GM18873 (cell line): ENCODE measurements at regions not wholly inside any gene's neighbourhood (a gene's known extent, or its start where the extent isn't known, plus 50 kb on each side); places are given as distances from the start of the nearest gene placed in this dataset.
"Not testable (repeated sequence)": the region's sequence is repeated elsewhere in the genome, so short reads cannot be mapped to it uniquely, and the experiment has no call there.

Experiments used
- ATAC-seq: cut with Tn5 transposase; IDR thresholded peaks from one replicate; pipeline ENCODE4 v1.9.1; 2021; ENCODE audit warnings: mild to moderate bottlenecking, moderate library complexity, moderate number of reproducible peaks; ENCODE audit not compliant: unreplicated experiment, low FRiP score

DNA sequence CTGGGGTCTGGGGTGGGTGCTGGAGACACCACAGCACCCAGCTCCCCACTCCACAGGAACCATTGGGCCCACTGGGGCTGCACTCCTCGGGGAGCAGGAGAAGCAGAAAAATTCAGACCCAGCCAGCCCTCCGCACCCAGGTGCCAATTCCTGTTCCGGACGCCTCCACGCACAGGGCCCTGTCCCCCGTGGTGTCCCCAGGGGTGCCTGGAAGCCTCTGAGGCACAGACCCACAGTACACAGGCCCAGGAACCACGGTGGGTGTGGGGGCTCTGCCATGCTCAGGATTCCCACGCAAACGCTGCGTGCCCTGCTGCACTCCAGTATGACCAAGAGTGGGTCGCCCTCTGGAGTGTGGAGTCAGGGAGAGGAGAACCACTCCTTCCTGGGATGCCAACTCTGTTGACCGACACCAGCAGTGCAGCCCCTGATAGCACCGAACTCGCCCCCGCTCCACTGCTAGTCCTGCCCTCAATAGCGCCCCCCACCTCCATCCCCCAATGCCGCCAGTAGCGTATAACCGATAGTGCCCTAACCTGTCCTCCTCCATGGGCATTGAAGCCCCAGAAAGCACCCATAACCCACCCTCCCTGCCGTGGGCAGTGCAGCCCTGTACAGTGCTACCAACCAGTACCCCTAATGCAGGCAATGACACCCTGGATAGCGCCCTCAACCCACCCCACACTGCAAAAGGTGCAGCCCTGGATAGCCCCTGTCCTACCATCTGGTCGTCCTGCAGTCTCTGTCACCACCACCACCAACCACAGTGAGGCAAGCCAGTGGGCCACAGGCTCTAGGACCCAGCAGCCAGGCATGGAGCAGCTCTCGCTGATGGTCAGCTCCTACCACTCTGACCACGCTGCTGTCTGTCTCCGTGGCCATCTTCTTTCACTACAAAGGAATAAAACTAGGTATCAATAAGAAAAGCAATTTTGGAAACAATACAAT, 2877.2 kb downstream of the RPIA start:
- not testable (repeated sequence) for ATAC-seq

DNA sequence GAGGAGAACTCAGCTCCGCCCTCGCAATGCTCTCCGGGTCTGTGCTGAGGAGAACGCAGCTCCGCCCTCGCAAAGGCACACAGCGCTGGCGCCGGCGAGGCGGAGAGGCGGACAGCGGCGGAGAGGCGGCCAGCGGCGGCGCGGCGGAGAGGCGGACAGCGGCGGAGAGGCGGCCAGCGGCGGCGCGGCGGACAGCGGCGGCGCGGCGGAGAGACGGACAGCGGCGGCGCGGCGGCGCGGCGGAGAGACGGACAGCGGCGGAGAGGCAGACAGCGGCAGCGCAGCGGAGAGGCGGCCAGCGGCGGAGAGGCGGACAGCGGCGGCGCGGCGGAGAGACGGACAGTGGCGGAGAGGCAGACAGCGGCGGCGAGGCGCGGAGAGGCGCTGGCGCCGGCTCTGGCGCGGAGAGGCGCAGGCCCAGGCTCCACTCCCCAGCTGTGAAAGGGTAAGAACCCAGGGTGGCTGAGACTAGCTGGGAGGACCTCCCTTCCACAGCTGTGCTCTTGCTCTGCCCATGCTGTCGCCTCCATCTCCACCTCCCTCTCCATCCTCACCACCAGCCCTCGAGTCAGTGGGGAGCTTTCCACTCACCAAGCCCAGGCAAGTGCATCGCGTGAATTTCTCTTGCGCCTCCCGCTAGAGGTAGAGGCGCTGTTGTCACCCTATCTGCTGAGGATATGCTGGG, 2879.9 kb downstream of the RPIA start:
- not testable (repeated sequence) for ATAC-seq

DNA sequence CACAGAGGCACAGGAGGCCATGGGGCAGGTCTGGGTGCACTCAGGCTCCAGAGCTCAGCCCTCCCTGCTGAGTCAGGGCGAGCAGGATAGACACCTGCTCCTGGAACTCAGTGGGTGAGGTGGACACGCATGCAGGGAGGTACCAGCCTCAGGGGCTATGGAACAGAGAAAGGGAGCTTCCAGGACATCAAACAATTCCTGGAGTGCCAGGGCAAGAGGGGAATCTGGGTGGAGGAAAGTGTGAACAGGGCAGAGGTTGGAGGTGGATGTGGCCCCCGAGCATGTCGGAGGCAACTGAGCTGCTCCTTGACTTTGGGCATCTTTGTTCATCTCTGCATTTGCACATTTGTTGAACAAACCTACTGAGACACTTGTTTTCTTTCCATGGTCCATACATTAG, 2881.5 kb downstream of the RPIA start:
- ATAC-seq: not testable (repeated sequence)

DNA sequence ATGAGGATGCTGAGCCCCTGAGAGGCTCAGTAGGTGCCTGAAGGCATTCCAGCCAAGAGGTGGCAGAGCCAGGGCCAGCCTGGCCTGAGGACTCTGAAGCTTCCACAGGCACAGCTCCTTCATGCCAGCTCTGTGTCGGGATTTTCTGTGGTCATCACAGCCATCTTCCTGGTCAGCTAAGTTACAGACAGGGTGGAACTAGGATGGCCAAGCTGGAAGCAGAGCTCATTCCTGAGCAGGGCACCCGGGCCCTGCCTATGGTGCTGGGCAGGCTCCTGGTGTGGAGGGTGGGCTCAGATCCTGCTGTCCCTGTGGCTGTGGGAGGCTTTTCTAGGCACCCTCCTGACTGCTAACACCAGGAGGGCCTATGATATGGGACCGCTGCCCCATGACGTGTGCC, 2882.3 kb downstream of the RPIA start:
- ATAC-seq: not testable (repeated sequence)

DNA sequence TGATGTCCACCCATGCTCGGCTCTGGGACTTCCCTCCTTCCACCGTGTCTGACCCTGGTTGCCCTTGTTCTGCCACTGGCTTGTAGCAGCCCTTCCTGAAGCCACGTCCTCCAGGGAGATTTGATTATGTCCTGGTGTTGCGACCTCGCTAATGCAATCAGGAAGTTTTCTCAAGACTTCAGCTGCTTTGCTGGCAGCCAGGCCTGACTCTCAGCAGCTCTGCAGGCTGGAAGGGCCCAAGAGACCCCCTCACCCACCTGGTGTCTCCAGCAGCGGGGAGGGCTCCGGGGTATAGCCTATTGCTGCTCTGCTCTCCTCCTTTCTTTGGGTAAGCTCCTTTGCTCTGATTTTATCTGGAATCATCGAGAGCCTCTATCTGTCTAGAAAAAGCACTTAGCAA, 2882.8 kb downstream of the RPIA start:
- not testable (repeated sequence) for ATAC-seq

DNA sequence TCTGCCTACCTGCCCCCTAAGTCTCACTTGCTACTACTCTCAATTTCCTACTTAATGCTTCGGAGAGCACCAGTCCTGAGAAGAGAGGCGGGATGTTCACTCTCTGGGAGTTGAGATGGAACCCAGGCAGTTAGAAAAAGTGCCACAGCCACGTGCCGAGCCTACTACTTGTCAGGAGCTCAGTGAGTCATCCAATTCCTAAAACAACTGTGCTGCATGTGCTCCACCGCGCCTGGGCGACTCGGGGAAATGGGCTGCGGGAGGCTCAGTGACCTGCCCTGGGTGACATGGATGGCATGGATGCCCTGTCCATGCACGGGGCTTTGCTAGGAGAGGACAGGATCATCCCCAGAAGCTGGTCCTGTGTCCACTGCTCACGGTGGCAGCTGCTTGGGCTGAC, 2884.2 kb downstream of the RPIA start:
- not testable (repeated sequence) for ATAC-seq

DNA sequence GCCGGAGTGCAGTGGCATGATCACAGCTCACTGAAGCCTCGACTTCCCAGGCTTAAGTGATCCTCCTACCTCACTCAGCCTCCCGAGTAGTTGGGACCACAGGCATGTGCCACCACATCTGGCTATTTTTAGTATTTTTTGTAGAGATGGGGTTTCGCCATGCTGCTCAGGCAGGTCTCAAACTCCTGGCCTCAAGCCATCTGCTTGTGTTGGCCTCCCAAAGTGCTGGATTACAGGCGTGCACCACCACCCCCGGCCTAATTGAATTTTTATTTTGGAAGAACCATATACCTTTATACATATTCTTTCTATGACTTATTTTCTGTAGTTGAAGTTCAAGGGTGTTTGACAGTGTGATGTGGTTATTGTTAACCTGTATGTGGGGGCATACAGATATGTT, 2885.9 kb downstream of the RPIA start:
- not testable (repeated sequence) for ATAC-seq

DNA sequence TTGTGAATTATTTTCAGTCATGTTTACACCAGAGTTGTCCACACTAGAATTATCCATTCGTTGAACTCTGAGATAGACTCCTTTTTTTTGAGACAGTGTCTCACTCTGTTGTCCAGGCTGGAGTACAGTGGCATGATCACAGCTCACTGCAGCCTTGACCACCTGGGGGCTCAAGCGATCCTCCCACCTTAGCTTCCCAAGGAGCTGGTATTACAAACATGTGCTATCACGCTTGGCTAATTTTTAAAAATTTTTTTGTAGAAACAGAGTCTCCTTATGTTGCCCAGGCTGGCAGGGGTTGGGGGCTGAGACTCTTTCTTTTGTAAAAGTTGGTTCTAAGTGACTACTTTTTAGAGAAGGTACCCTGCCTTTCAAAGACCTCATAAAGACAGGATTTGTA, 2887.2 kb downstream of the RPIA start:
- not testable (repeated sequence) for ATAC-seq

DNA sequence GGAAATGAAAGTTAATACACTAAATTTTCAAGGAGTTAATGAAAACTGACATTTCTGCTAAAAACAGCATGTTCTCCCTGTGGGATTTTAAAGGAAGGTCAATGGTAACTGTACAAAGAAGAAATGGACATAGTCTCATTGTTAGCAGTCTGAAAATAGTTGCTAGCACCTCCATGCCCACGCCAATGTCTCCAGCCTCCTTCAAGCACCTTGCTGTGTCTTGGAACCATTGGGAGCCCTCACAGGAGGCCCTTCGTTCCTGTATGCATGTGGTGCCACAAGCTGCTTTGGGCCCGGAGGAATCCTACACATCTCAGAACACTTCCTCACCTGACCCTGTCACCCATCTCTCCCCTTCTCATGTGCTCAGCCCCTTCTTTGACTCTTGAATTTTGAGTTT, 2888.1 kb downstream of the RPIA start:
- not testable (repeated sequence) for ATAC-seq

DNA sequence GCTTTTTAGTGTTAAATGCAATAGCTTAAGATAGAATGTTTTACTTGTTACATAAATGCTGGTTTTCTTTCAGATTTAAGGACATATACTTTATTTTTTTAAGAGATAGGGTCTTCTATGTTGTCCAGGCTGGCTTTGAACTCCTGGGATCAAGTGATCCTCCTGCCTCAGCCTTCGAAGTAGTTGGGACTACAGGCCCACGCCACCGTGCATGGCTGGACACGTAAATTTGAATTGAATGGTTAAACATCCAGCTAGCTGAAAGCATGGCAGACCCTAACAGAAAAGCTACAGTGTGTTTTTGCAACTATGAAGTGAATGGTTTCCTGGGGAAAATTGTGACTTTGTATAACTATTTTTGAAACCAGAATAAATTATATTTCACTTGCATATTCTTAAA, 2888.6 kb downstream of the RPIA start:
- ATAC-seq: not testable (repeated sequence)

DNA sequence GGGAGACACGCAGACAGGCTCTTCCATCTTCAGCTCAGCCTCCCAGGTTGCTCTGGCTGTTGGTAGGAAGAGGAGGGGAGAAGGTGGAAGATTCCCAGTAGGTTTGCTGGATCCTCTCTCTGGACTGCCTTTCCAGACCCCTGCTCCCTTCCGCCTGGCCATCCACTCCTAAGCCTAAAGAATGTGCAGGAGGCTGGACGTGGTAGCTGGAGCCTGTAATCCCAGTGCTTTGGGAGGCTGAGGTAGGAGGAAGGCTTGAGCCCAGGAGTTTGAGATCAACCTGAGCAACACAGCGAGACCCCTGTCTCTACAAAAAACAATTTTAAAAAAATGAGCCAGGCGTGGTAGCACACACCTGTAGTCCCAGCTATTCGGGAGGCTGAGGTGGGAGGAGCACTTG, 2895.6 kb downstream of the RPIA start:
- not testable (repeated sequence) for ATAC-seq

DNA sequence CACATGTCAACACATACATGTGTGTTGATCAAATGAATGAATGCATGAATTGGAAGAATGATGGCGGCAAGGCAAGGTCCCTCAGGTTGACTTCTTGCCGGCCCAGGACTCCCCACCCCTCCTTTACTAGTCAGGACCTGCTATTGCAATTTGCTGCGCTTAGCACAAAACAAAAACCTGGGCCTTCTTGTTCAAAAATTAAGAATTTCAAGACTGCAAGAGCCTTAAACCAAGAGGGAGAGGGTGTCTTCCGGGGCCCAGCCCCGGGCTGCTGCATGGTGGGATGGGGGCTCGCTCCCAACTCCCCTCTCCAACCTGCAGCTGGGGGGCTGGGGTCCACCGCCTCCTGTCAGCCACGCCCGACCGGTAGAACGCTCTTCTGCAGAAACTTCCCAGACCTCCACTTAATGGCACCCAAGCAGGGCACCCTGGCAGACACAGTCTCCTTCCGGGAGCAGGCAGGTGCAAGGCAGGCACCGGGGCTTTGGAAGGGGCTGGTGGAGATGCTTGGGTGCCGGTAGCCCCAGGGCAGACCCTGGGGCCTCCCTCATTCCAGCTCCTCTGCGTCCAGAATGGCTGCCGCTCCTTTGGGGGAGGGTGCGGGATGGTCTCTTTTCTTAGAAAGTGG, 2896.5 kb downstream of the RPIA start:
- ATAC-seq: not testable (repeated sequence)

DNA sequence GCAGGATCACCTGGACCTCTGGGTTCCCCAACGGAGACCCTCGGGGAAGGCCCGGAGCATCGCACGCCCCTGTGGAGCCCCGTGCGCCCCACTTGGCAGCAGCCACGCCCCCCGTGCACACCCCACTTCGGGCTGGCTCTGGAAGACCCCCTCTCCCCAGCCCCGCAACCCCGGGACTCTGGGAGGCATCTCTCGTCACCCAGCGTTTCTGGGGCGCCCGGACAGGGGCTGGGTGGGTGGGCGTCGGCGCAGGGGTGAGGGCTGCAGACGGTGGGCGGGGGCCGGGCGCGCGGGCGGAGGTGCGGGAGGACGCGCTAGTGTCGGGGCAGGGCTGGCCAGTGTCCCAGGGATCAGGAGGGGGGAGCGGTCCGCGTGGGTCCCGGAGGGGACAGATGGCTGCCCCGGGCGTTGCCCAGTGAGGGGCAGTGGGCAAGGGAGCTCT, 2897.3 kb downstream of the RPIA start:
- not testable (repeated sequence) for ATAC-seq

DNA sequence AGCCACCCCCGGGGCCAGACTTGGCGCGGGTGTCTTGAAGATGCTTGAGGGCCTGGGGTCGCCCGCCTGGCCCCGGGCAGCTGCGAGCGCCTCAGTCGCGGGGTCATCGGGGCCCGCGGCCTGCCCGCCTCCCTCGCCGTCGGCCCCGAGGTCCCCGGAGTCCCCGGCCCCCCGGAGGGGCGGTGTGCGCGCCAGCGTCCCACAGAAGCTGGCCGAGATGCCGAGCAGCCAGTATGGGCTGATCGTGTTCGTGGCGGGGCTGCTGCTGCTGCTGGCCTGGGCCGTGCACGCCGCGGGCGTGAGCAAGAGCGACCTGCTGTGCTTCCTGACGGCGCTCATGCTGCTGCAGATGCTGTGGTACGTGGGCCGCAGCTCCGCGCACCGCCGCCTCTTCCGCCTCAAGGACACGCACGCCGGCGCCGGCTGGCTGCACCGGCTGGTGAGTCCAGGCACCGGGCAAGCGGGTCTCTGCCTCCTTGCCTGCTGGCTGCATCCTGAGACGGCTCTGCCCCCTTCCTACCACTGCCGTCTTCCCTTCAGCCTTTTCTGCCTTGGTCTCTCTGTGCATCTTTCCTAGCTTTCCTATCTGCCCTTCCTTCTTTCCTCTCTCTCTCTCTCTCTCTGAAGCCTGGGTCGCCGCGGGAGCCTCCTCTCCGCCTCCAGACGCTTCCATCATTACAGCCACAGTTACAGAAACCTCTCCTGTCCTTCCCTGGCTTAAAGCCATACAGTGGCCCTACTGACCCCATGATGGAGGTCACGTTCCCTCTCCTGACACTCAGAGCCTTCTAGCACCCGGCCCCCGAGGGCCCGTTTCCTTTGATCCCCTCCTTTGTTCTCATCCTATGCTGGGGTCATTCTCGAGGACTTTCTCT, 2898.2 kb downstream of the RPIA start:
- not testable (repeated sequence) for ATAC-seq

DNA sequence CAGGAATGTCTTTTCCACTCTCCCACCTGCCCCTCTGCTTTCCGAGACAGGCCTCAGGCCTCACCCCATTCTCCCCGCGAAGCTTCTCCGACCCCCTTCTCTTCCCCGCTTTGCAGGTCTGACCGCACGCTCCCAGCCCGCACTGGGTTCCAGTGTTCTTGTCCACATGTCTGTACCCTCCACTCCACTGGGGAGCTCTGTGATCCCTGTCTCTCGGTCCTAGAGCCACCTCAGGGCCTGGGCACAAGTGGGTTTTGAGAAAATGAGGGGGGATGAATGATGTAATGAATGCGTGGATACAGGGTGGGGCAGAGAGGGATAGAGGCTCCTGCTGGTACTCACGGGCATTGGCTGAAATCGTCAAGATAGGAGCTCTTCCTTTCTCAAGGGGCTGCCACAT, 2898.9 kb downstream of the RPIA start:
- not testable (repeated sequence) for ATAC-seq

DNA sequence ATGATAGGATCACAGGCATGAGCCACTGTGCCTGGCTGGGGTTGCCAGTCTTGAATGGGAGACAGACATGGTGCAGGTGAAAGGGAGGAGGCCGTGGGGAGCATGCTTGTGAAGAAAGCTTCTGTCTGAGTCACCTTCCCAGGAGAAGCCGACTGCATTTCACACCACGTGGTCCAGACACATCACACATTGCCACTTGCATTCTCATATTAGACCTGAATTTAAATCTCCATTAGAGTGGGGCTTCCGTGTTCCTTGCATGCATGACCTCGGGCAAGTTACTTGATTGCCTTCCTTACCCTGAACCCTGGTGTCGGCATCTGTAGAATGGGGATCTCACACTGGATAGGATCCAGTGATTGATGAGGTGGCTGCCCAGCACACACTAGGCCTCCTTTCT, 2899.6 kb downstream of the RPIA start:
- not testable (repeated sequence) for ATAC-seq

DNA sequence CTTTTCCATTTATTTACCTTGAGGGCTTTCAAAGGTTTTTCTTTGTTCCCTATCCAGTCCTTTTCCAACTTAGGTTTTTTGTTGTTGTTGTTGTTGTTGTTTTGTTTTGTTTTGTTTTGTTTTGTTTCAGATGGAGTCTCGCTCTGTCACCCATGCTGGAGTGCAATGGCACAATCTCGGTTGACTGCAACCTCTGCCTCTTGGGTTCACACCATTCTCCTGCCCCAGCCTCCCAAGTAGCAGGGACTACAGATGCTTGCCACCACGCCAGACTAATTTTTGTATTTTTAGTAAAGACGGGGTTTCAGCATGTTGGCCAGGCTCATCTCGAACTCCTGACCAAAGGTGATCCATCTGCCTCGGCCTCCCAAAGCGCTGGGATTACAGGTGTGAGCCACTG, 2906.0 kb downstream of the RPIA start:
- not testable (repeated sequence) for ATAC-seq

DNA sequence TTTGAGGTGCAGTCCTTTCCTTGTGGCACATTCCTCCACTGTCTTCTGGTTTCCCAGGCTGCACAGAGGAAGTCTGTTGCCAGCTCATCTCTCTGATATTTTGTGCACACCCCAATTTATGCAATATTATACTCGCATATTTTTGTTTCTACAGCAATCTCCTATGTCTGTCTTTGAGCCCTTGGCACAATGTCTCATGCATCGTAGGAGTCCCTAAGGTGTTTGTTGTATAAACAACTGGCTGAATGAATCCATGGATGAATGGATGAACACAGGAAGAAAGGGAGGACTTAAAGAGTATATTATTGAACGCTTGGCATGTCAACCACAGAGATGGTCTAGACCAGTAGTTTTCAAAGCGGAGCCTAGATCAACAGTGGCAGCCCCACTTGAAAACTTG, 2907.0 kb downstream of the RPIA start:
- not testable (repeated sequence) for ATAC-seq

DNA sequence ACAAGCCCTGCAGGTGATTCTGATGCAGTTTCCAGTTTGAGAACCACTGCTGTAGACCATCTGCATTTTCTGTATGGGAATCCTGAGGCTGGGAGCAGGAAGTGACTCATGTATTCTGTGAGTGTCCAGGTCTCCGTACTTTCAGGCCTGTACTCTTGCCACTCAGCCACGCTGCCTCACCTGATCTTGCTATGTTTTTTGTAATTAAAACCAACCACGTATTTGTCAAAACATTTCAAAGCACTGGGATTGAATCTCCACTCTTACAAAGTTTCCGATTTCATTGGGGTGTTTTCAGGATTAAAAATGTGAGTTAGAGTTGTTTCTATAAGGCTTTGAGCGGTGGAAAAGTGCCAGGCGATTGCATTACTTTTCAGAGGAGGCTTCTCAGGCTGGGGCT, 2907.5 kb downstream of the RPIA start:
- ATAC-seq: not testable (repeated sequence)

DNA sequence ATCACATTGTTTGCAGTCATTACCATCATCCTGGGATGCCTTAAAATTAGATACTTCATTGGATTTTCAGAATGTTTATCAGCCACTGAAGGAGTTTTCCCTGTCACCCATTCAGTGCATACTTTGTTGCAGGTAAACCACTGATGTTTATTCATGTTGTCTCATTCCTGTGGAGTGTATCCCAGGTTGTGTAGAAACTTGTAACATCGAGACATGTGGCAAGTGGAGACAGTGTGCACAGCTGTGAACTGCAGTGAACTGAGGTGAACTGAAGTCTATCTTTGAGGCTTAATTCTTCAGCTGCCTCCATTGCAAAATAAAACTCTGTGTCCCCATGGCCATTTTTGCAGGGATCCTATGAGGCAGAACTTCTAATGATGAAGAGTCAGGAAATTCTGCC, 2911.4 kb downstream of the RPIA start:
- ATAC-seq: not testable (repeated sequence)
